NOMO-1 treated with DMSO at 0.1 percent for 48 hours (cell line): ENCODE measurements at regions not wholly inside any gene's neighbourhood (a gene's known extent, or its start where the extent isn't known, plus 50 kb on each side); places are given as distances from the start of the nearest gene placed in this dataset.
A peak's percentile ranks its signal among the peaks of the same experiment; 100 is the strongest.

Source experiments
- DNase-seq: peaks from one replicate; lab custom pipeline; 2025; ENCODE audit not compliant: unreplicated experiment; lab: John Stamatoyannopoulos, UW

GRCh38 chr17:56648321-56648720, 54.8 kb downstream of the NOG start:
- no peak for DNase-seq

GRCh38 chr17:56648806-56649205, 55.3 kb downstream of the NOG start:
- no peak for DNase-seq

GRCh38 chr17:56652628-56653027, 59.1 kb downstream of the NOG start:
- no peak for DNase-seq

- DNase-seq = peak; percentile 65
These were observed 60.4 kb downstream of the NOG start for GRCh38 chr17:56653877-56654276.

GRCh38 chr17:56656701-56657327, 63.3 kb downstream of the NOG start:
- peak; percentile 11 for DNase-seq

GRCh38 chr17:56658648-56659047, 65.1 kb downstream of the NOG start:
- DNase-seq = no peak

GRCh38 chr17:56659622-56660021, 66.1 kb downstream of the NOG start:
- DNase-seq = peak; percentile 79

GRCh38 chr17:56661906-56662305, 68.4 kb downstream of the NOG start:
- DNase-seq = no peak

- no peak for DNase-seq
These were observed 72.4 kb downstream of the NOG start for GRCh38 chr17:56665864-56666263.

GRCh38 chr17:56667925-56668458, 74.5 kb downstream of the NOG start:
- DNase-seq = no peak

GRCh38 chr17:56672195-56672594, 78.7 kb downstream of the NOG start:
- DNase-seq = no peak

GRCh38 chr17:56674401-56674925, 81.0 kb downstream of the NOG start:
- DNase-seq = no peak

GRCh38 chr17:56675876-56676660, 82.6 kb downstream of the NOG start:
- no peak for DNase-seq

GRCh38 chr17:56676810-56677209, 83.3 kb downstream of the NOG start:
- no peak for DNase-seq

GRCh38 chr17:56678249-56679114, 85.0 kb downstream of the NOG start:
- no peak for DNase-seq

- DNase-seq = peak; percentile 52
These were observed 85.7 kb downstream of the NOG start for GRCh38 chr17:56679115-56679776.

- DNase-seq = no peak
These were observed 86.4 kb downstream of the NOG start for GRCh38 chr17:56679777-56680422.

GRCh38 chr17:56680676-56681075, 87.2 kb downstream of the NOG start:
- no peak for DNase-seq

GRCh38 chr17:56681561-56682266, 88.2 kb downstream of the NOG start:
- peak; percentile 92 for DNase-seq

- no peak for DNase-seq
These were observed 94.7 kb downstream of the NOG start for GRCh38 chr17:56688151-56688550.
